ENCODE measurements at regions not wholly inside any gene's neighbourhood (a gene's known extent, or its start where the extent isn't known, plus 50 kb on each side); places are given as distances from the start of the nearest gene placed in this dataset.
"Not testable (repeated sequence)": the region's sequence is repeated elsewhere in the genome, so short reads cannot be mapped to it uniquely, and the experiment has no call there.

DNA sequence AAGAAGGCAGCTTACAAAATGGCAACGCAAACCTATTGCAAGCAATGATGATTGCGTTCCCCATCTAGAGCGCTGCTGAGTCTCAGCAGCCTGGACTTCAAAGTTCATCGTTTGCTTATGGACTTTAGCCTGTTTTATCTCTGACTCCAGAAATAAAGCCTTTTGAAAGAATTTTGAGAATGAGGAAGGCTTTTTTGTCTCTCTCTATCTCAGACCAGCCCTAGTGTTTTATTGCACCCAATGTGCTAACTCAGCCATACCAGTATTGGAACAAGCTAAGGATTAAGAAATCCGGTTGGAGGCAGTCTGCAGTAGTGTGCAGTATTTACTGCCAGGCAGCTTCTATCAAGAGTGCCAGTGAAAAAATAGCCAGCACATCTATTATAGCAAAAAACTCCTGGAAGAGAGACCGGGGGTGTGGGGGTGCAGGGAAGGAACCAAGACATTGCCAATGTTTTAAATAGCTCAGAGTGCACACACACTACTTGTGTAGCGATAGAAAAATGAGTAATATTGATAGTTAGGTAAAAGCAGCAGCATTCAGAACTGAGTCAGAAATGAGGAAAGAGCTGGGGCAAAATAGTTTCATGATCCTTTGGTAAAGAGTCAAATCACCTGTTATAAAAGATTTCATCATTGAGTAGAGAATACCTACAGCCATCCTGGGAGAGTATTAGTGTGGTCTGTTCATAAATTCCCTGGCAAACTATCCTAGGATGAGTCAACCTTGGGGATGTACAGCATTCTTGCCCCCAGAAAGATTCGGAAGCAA lies 219.0 kb downstream of the ZNF608 start:
- WGBS, result 44% methylated on average over 8 of the region's 8 CpGs
- H3K27ac ChIP-seq (ENCODE audit: low read depth in 1 of 2, low read length in 2 of 2), result no peak overlapping the region
- H3K9ac ChIP-seq (ENCODE audit: low read depth in 1 of 2, low read length in 2 of 2), result no peak overlapping the region

DNA sequence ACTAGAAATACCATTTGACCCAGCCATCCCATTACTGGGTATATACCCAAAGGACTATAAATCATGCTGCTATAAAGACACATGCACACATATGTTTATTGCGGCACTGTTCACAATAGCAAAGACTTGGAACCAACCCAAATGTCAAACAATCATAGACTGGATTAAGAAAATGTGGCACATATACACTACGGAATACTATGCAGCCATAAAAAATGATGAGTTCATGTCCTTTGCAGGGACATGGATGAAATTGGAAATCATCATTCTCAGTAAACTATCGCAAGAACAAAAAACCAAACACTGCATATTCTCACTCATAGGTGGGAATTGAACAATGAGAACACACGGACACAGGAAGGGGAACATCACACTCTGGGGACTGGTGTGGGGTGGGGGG lies 220.4 kb downstream of the ZNF608 start:
- not testable (repeated sequence) for H3K36me3 ChIP-seq (ENCODE audit: control insufficient read depth in 4 of 4, insufficient read depth in 3 of 4, low read depth in 1 of 4, low read length in 3 of 4); H3K9ac ChIP-seq (ENCODE audit: low read depth in 1 of 2, low read length in 2 of 2); H3K4me3 ChIP-seq (ENCODE audit: low read depth in 1 of 3, low read length in 3 of 3); H3K27ac ChIP-seq (ENCODE audit: low read depth in 1 of 2, low read length in 2 of 2); H3K27me3 ChIP-seq (ENCODE audit: control insufficient read depth in 4 of 4, insufficient read depth in 4 of 4, low read length in 3 of 4); H3K4me1 ChIP-seq (ENCODE audit: control insufficient read depth in 4 of 4, insufficient read depth in 4 of 4, low read length in 3 of 4); DNase-seq (ENCODE audit: low spot score); H3K9me3 ChIP-seq (ENCODE audit: control insufficient read depth in 4 of 4, low read length in 3 of 4)
- 89% methylated on average over 3 of the region's 4 CpGs for WGBS

More for the DNA sequence above, 219.0 kb downstream of the ZNF608 start:
- Histone ChIP-seq H3K4me3 (ENCODE audit: low read depth in 1 of 3, low read length in 3 of 3) (no peak overlapping the region), H3K9me3 (ENCODE audit: control insufficient read depth in 4 of 4, low read length in 3 of 4) (no peaks in the 10 kb centered on the region), H3K36me3 (ENCODE audit: control insufficient read depth in 4 of 4, insufficient read depth in 3 of 4, low read depth in 1 of 4, low read length in 3 of 4) (no peaks in the 10 kb centered on the region), H3K27me3 (ENCODE audit: control insufficient read depth in 4 of 4, insufficient read depth in 4 of 4, low read length in 3 of 4) (no peaks in the 10 kb centered on the region), H3K4me1 (ENCODE audit: control insufficient read depth in 4 of 4, insufficient read depth in 4 of 4, low read length in 3 of 4) (peaks cover 0 to 4% (median 2%) of the 10 kb centered on the region in 4 donors)
- DNase-seq (ENCODE audit: low spot score), result no peak
- TF ChIP-seq, protein P1, sequence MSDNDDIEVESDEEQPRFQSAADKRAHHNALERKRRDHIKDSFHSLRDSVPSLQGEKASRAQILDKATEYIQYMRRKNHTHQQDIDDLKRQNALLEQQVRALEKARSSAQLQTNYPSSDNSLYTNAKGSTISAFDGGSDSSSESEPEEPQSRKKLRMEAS (IDR thresholded peaks at IDR 0.05), result no peak
- TF ChIP-seq FOXA2 (IDR thresholded peaks at IDR 0.05) (no peak), HNF4G (IDR thresholded peaks at IDR 0.05) (peak; percentile 74), RAD21 (IDR thresholded peaks at IDR 0.05) (peak; percentile 31 to 57), FOXA1 (IDR thresholded peaks at IDR 0.05) (no peak), TAF1 (conservative IDR thresholded peaks at IDR 0.05) (no peak), YY1 (IDR thresholded peaks at IDR 0.05) (no peak), RXRA (IDR thresholded peaks at IDR 0.05) (no peak), NR2F2 (IDR thresholded peaks at IDR 0.05) (no peak), HNF4A (conservative IDR thresholded peaks at IDR 0.05) (peak; percentile 39 to 82), GABPA (IDR thresholded peaks at IDR 0.05 in 1 of 2, conservative IDR thresholded peaks at IDR 0.05 in 1 of 2) (no peak), EGR1 (IDR thresholded peaks at IDR 0.05; ENCODE audit: low read depth in 2 of 2) (no peak), SP1 (IDR thresholded peaks at IDR 0.05) (peak; percentile 44), REST (IDR thresholded peaks at IDR 0.05) (no peak), JUND (IDR thresholded peaks at IDR 0.05) (peak in 1 of 2 donors; percentile 42)
- TF ChIP-seq, protein P2, sequence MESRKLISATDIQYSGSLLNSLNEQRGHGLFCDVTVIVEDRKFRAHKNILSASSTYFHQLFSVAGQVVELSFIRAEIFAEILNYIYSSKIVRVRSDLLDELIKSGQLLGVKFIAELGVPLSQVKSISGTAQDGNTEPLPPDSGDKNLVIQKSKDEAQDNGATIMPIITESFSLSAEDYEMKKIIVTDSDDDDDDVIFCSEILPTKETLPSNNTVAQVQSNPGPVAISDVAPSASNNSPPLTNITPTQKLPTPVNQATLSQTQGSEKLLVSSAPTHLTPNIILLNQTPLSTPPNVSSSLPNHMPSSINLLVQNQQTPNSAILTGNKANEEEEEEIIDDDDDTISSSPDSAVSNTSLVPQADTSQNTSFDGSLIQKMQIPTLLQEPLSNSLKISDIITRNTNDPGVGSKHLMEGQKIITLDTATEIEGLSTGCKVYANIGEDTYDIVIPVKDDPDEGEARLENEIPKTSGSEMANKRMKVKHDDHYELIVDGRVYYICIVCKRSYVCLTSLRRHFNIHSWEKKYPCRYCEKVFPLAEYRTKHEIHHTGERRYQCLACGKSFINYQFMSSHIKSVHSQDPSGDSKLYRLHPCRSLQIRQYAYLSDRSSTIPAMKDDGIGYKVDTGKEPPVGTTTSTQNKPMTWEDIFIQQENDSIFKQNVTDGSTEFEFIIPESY (IDR thresholded peaks at IDR 0.05), result no peak
- TF ChIP-seq, protein P3, sequence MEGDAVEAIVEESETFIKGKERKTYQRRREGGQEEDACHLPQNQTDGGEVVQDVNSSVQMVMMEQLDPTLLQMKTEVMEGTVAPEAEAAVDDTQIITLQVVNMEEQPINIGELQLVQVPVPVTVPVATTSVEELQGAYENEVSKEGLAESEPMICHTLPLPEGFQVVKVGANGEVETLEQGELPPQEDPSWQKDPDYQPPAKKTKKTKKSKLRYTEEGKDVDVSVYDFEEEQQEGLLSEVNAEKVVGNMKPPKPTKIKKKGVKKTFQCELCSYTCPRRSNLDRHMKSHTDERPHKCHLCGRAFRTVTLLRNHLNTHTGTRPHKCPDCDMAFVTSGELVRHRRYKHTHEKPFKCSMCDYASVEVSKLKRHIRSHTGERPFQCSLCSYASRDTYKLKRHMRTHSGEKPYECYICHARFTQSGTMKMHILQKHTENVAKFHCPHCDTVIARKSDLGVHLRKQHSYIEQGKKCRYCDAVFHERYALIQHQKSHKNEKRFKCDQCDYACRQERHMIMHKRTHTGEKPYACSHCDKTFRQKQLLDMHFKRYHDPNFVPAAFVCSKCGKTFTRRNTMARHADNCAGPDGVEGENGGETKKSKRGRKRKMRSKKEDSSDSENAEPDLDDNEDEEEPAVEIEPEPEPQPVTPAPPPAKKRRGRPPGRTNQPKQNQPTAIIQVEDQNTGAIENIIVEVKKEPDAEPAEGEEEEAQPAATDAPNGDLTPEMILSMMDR (IDR thresholded peaks at IDR 0.05; ENCODE audit: low read depth, low read length, missing input control), result no peak
- TF ChIP-seq, protein P4, sequence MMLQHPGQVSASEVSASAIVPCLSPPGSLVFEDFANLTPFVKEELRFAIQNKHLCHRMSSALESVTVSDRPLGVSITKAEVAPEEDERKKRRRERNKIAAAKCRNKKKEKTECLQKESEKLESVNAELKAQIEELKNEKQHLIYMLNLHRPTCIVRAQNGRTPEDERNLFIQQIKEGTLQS (IDR thresholded peaks at IDR 0.05), result no peak
